Endothelial cell of umbilical vein (primary cell): ENCODE measurements at regions not wholly inside any gene's neighbourhood (a gene's known extent, or its start where the extent isn't known, plus 50 kb on each side); places are given as distances from the start of the nearest gene placed in this dataset.

ENCODE experiments used
- CTCF ChIP-seq, 2 donors: IDR thresholded peaks; 1 replicate in 1 of 2; 2 replicates in 1 of 2; pipeline ENCODE4 v1.5.1; 2011; ENCODE audit warnings: low read length in 2 of 2, mild to moderate bottlenecking in 2 of 2, moderate library complexity in 2 of 2, control low read depth in 1 of 2, inconsistent platforms in 1 of 2, low read depth in 1 of 2; ENCODE audit not compliant: insufficient read depth in 1 of 2; ENCODE audit errors: extremely low read depth in 1 of 2
- MAX ChIP-seq: IDR thresholded peaks from 2 replicates; pipeline ENCODE4 v1.6.1; 2011; ENCODE audit not compliant: insufficient read depth, insufficient read length
- POLR2A ChIP-seq: IDR thresholded peaks from 2 replicates; pipeline ENCODE4 v1.6.1; 2012; ENCODE audit warnings: low read depth, mild to moderate bottlenecking, control low read depth, low read length

- TF ChIP-seq CTCF (IDR thresholded peaks at IDR 0.05; ENCODE audit: extremely low read depth in 1 of 2, insufficient read depth in 1 of 2, low read depth in 1 of 2, low read length in 2 of 2) (no peak), POLR2A (no peak), MAX (no peak)
Observed at GRCh38 chr7:120079022-120079421, 194.0 kb upstream of the KCND2 start.
